ENCODE measurements at regions not wholly inside any gene's neighbourhood (a gene's known extent, or its start where the extent isn't known, plus 50 kb on each side); places are given as distances from the start of the nearest gene placed in this dataset.

DNA sequence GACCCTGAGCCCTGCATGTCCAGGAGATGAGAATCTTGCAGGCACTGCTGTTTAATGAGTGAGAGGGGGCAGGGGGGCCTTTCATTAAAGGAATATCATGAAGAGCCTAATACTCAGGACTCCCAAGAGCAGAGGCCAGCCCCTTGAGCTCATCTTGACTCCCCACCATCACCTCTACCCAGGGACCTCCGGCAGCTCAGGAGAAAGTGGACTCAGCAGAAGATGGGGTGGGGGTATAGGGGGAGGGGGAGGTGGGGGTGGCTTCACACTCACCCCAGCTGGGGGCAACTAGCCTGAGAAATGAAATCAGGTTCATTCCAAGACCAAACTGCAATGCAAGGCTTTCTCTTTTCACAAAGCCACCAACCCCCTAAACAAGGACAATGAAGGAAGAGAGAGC is 575.6 kb upstream of the MKI67 start:
- no peaks in the 10 kb centered on the region for H3K4me1 ChIP-seq
- no peak overlapping the region for H3K27ac ChIP-seq
- TF ChIP-seq, protein P1, sequence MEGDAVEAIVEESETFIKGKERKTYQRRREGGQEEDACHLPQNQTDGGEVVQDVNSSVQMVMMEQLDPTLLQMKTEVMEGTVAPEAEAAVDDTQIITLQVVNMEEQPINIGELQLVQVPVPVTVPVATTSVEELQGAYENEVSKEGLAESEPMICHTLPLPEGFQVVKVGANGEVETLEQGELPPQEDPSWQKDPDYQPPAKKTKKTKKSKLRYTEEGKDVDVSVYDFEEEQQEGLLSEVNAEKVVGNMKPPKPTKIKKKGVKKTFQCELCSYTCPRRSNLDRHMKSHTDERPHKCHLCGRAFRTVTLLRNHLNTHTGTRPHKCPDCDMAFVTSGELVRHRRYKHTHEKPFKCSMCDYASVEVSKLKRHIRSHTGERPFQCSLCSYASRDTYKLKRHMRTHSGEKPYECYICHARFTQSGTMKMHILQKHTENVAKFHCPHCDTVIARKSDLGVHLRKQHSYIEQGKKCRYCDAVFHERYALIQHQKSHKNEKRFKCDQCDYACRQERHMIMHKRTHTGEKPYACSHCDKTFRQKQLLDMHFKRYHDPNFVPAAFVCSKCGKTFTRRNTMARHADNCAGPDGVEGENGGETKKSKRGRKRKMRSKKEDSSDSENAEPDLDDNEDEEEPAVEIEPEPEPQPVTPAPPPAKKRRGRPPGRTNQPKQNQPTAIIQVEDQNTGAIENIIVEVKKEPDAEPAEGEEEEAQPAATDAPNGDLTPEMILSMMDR (IDR thresholded peaks at IDR 0.05), result no peak
- TF ChIP-seq POLR2A (IDR thresholded peaks at IDR 0.05), result no peak
- no peaks in the 10 kb centered on the region for H3K36me3 ChIP-seq
- intact Hi-C loops (cut with DNase I; ENCODE audit: low total_unique reads), result no loop called here
- no peaks in the 10 kb centered on the region for H3K27me3 ChIP-seq
- H3K4me3 ChIP-seq, result no peak overlapping the region
- no peaks in the 10 kb centered on the region for H3K9me3 ChIP-seq
- no peak for DNase-seq

DNA sequence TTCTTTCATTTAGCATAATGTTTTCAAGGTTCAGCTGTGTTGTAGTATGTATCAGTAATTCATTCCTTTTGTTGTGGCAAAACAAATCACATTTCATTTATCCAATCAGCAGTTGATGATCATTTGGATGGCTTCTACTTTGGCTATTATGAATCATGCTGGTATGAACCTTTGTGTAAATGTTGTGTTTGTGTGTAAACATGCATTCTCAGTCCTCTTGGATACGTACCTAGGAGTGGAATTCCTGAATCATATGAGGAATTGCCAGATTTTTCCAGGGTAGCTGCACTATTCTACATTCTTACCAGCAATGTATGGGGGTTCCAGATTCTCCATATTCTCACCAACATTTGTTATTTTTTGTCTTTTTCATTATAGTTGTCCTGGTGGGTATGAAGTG is 578.5 kb upstream of the MKI67 start:
- H3K9me3 ChIP-seq, result no peaks in the 10 kb centered on the region
- no peak overlapping the region for H3K27ac ChIP-seq
- no peaks in the 10 kb centered on the region for H3K4me1 ChIP-seq
- H3K27me3 ChIP-seq, result no peaks in the 10 kb centered on the region
- DNase-seq, result no peak
- TF ChIP-seq POLR2A (IDR thresholded peaks at IDR 0.05), result no peak
- TF ChIP-seq, protein P1 (IDR thresholded peaks at IDR 0.05), result no peak
- intact Hi-C loops (cut with DNase I; ENCODE audit: low total_unique reads), result no loop called here
- H3K4me3 ChIP-seq, result no peak overlapping the region
- no peaks in the 10 kb centered on the region for H3K36me3 ChIP-seq

DNA sequence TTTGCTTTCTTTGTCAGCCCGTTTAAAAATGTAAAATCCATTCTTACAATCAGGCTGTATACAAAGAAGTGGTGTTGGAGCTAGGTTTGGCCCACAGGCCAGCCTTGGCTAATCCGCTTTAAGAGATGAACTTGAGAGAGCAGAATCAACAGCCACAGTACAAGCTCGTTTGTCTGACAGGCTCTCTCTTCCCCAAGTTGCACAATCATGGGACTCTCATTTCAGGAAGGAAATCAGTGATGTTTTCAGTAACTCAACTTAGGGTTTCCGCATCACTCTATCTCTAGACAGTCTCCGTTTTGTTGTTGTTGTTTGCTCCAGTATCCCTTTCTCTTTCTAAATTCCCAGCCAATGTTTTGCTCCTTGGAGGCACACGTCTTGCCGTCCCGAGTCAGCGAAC is 582.0 kb upstream of the MKI67 start:
- Histone ChIP-seq H3K4me1 (no peaks in the 10 kb centered on the region), H3K27ac (no peak overlapping the region), H3K4me3 (no peak overlapping the region), H3K27me3 (no peaks in the 10 kb centered on the region), H3K9me3 (no peaks in the 10 kb centered on the region), H3K36me3 (no peaks in the 10 kb centered on the region)
- intact Hi-C loops (cut with DNase I; ENCODE audit: low total_unique reads), result no loop called here
- TF ChIP-seq, protein P1 (IDR thresholded peaks at IDR 0.05), result no peak
- TF ChIP-seq POLR2A (IDR thresholded peaks at IDR 0.05), result no peak
- DNase-seq, result no peak

DNA sequence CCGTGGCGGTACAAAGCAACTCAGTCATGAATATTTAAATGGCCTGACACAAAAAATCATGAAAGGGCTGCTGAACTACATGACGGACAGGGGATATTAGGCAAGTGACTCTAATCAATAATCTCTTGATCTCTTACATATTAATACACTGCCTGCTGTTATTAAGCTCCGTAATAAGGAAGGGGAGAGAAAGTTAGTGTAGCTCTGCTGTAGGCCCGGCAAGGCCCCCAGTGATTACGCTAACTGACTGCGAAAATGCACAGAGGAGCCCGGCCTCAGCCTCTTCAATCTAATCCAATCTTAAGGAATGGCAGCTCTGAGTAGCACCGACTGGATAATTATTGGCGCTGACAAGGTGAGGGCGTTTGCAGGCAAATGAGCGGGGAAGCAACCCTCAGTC is 583.5 kb upstream of the MKI67 start:
- intact Hi-C loops (cut with DNase I; ENCODE audit: low total_unique reads), result no loop called here
- no peaks in the 10 kb centered on the region for H3K36me3 ChIP-seq
- DNase-seq, result no peak

DNA sequence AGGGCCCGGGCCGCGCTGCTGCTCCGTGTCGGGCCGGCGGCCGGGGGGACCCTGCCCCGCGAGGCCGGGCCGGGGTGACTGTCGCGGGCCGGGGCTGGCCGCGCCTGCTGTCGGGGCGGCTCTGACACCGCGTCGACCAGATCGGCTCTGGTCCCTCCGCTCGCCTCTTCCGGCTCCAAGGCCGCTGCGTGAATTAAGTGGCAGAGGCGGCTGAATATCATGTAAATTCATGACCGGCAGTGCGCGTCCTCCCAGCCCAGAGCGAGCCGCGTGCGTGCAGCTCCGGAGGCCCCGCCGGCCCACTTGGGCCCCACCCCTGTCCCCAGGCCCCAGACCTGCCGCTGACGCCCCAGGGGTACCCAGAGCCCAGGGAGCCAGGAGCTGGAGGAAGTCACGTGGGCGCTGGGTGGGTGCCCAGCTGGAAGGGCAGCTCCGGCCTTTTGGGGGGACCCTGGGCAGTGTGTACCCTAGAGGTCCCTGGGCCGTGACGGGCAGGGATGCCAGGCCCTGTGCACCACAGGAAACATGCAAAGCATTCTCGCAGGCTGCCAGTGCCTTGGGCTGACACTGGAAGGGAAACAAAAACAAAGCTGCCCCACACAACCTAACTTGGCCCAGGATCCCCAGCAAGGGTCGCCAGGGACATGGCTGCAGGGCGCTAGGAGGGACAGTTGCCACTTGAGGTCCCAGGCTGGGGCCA is 584.0 kb upstream of the MKI67 start:
- no peak for TF ChIP-seq POLR2A (IDR thresholded peaks at IDR 0.05)
- TF ChIP-seq, protein P1 (IDR thresholded peaks at IDR 0.05), result no peak

More for the DNA sequence above, 583.5 kb upstream of the MKI67 start:
- Histone ChIP-seq H3K27me3 (no peaks in the 10 kb centered on the region), H3K4me3 (no peak overlapping the region), H3K9me3 (no peaks in the 10 kb centered on the region), H3K27ac (no peak overlapping the region), H3K4me1 (no peaks in the 10 kb centered on the region)
- TF ChIP-seq POLR2A (IDR thresholded peaks at IDR 0.05), result no peak
- TF ChIP-seq, protein P1 (IDR thresholded peaks at IDR 0.05), result no peak

More for the DNA sequence above, 584.0 kb upstream of the MKI67 start:
- H3K4me1 ChIP-seq, result no peaks in the 10 kb centered on the region
- H3K36me3 ChIP-seq, result no peaks in the 10 kb centered on the region
- intact Hi-C loops (cut with DNase I; ENCODE audit: low total_unique reads), result no loop called here
- no peaks in the 10 kb centered on the region for H3K27me3 ChIP-seq
- no peak overlapping the region for H3K27ac ChIP-seq
- no peaks in the 10 kb centered on the region for H3K9me3 ChIP-seq
- no peak for DNase-seq
- no peak overlapping the region for H3K4me3 ChIP-seq

Measured in uterus (tissue), 3 donors.